Ovary (tissue), 7 donors: ENCODE measurements at regions not wholly inside any gene's neighbourhood (a gene's known extent, or its start where the extent isn't known, plus 50 kb on each side); places are given as distances from the start of the nearest gene placed in this dataset.

ENCODE experiments used
- DNase-seq, 5 donors: peaks; one replicate each; pipeline ENCODE4 v3.0.0-alpha.2; 2019 to 2020
- H3K27ac ChIP-seq, 2 donors: fragments of 200-600 bp; one replicate each; pipeline versions ENCODE4 v1.5.1 to v1.8.0; 2019 to 2022
- H3K27me3 ChIP-seq: fragments of 200-600 bp; one replicate; pipeline ENCODE4 v1.8.0; 2022
- H3K36me3 ChIP-seq: fragments of 200-600 bp; sonication (generic); one replicate; pipeline ENCODE4 v1.5.1; 2019
- H3K4me1 ChIP-seq: one replicate; pipeline ENCODE4 v1.8.1; 2013; ENCODE audit warnings: mild to moderate bottlenecking, moderate library complexity; ENCODE audit not compliant: insufficient read depth
- H3K4me3 ChIP-seq: fragments of 200-600 bp; sonication (generic); one replicate; pipeline ENCODE4 v1.5.1; 2017
- H3K9me3 ChIP-seq, 2 donors: fragments of 200-600 bp in 1 of 2; sonication (generic) in 1 of 2; one replicate each; pipeline versions ENCODE4 v1.5.1 to v1.8.1; 2013 to 2019; ENCODE audit warnings: mild to moderate bottlenecking in 1 of 2, moderate library complexity in 1 of 2
- EP300 ChIP-seq: sonication (generic); formaldehyde crosslinking; IDR thresholded peaks from one replicate; pipeline ENCODE4 v1.6.1; 2017; ENCODE audit warnings: antibody characterized with exemption
- POLR2A ChIP-seq: fragments of 450-650 bp; IDR thresholded peaks from one replicate; pipeline ENCODE4 v1.6.1; 2017; ENCODE audit warnings: antibody characterized with exemption, mild to moderate bottlenecking, moderate library complexity
- WGBS, 3 donors: extraction: QIAGEN DNeasy Blood & Tissue Kit in 1 of 3; methylation state at CpG; one replicate each; pipeline versions ENCODE4 v1.1.5 to v1.1.7; 2013 to 2017; 5-methylcytosine and 5-hydroxymethylcytosine counted together
- intact Hi-C, 4 donors: fragments of 100-400 bp; cut with DNase I; formaldehyde crosslinking; loops; one replicate each; pipeline versions ENCODE4 v1.11.0 to v1.15.1; 2022 to 2023
- TF ChIP-seq, protein P1 (sequence below), 3 donors: fragments of 450-650 bp in 2 of 3; fragments of 200-600 bp in 1 of 3; IDR thresholded peaks; one replicate each; pipeline versions ENCODE4 v1.5.1 to v1.8.0; 2016 to 2022; ENCODE audit warnings: antibody characterized with exemption in 3 of 3, mild to moderate bottlenecking in 1 of 3
- donor health status: DM: no; HTN: no; CAD: no; lungs with moderate emphysema.
- donor health status: DM: no; HTN: no; CAD: no.
- donor health status: Bipolar disorder and iron deficiency.
- donor health status: DM: no; HTN: no; CAD: no.
- donor health status: DM: yes; HTN: yes; CAD: no.

DNA sequence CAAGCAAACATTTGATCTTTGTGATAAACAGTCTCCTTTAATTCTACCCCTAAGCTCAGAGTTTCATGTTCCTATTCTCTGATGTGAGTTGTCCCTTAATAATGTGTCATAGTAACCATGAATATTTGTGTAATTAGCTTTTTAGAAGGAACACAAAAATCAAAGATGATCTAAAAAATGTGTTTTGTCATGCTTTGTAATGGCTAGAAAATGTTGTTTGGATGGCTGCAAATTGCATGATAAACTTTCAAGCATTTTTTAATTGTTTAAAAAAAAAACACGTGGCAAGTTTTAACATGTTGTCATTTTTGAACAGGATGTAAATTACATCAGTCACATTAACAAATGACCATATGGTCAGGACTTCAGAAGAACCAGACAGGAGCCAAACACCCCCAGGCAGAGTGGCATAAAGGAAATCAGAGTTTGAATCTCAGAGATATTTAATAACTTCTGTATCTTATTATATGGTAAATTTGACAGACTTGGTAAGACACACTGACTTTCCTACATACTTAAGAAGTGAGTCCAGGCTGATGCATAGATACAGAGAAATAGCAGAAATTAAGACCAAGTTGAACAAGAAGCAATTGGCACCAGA, 223.9 kb upstream of the VEGFC start:
- no peaks in the 10 kb centered on the region for H3K36me3 ChIP-seq
- 18 to 26% (median 21%) methylated on average over 1 of the region's 1 CpG for WGBS, 3 donors
- no peak overlapping the region for H3K27ac ChIP-seq
- no peak overlapping the region for H3K4me3 ChIP-seq
- H3K9me3 ChIP-seq = no peaks in the 10 kb centered on the region
- intact Hi-C loops = no loop called here
- TF ChIP-seq POLR2A (no peak), EP300 (no peak)
- TF ChIP-seq, protein P1, sequence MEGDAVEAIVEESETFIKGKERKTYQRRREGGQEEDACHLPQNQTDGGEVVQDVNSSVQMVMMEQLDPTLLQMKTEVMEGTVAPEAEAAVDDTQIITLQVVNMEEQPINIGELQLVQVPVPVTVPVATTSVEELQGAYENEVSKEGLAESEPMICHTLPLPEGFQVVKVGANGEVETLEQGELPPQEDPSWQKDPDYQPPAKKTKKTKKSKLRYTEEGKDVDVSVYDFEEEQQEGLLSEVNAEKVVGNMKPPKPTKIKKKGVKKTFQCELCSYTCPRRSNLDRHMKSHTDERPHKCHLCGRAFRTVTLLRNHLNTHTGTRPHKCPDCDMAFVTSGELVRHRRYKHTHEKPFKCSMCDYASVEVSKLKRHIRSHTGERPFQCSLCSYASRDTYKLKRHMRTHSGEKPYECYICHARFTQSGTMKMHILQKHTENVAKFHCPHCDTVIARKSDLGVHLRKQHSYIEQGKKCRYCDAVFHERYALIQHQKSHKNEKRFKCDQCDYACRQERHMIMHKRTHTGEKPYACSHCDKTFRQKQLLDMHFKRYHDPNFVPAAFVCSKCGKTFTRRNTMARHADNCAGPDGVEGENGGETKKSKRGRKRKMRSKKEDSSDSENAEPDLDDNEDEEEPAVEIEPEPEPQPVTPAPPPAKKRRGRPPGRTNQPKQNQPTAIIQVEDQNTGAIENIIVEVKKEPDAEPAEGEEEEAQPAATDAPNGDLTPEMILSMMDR (IDR thresholded peaks at IDR 0.05) = no peak
- H3K4me1 ChIP-seq = no peaks in the 10 kb centered on the region
- DNase-seq = no peak
- no peaks in the 10 kb centered on the region for H3K27me3 ChIP-seq

DNA sequence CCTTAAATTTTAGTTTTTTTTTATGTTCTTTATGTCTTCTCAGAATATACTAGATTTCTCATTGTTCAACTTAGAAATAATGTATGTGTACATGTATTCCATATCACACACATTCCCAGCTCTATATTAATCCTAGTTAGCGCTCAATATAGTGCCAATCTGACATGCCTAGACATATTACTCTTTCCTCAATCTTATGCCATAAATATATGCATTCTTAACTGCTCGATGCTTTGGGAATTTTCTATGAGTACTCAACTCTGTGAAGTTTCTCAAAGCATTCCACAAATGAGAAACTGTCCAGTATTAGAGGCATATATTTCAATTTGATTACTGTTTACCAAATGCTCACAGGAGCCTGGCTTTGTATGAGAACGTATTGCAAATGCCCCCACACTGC, 231.2 kb upstream of the VEGFC start:
- WGBS, 3 donors = 73 to 79% (median 77%) methylated on average over 3 of the region's 3 CpGs
- Histone ChIP-seq H3K27ac (no peak overlapping the region), H3K27me3 (no peaks in the 10 kb centered on the region), H3K4me1 (no peaks in the 10 kb centered on the region), H3K4me3 (no peak overlapping the region), H3K36me3 (no peaks in the 10 kb centered on the region), H3K9me3 (no peaks in the 10 kb centered on the region)
- TF ChIP-seq EP300 (no peak), POLR2A (no peak)
- TF ChIP-seq, protein P1 (IDR thresholded peaks at IDR 0.05) = no peak
- intact Hi-C loops = no loop called here
- DNase-seq = no peak

DNA sequence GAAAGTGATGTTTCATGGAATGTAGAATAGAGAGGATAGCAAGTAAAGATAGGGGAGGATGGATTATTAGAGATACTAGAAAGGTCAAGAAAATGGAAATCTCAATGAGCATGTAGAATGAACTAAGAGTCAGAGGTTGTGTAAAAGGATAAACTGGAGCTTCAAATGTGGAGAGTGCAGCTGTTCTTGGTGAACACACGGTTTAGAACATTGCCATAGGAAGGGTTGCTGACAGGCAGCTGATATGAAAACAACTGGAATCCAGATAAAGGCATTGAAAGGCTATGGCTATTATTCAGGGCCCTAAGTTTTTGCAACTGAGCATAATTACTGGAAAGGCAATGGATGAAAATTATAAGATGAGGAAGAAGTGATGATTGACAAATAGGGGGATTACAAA, 239.6 kb upstream of the VEGFC start:
- 62 to 81% (median 80%) methylated on average over 1 of the region's 1 CpG for WGBS, 3 donors
- no peak overlapping the region for H3K4me3 ChIP-seq

DNA sequence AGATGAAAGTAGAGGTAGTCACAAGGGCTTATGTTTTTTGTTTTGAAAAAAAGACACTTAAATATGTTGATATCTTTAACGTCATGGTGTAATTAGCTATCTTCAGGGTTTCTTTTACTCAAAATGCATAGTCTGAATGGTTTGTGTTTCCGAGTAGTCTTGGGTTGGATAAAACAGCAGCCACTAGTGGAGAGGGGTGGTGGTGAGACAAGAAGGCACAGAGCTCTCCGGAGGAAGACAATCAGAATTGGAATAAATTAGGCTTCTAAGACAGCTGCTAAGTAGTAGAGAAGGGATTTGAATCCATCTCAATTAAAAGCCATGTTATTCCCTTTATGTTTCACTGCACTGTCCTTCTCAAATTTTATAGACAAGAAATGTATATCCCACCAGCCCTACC, 240.4 kb upstream of the VEGFC start:
- Histone ChIP-seq H3K27ac (no peak overlapping the region), H3K9me3 (no peaks in the 10 kb centered on the region), H3K36me3 (no peaks in the 10 kb centered on the region), H3K27me3 (no peaks in the 10 kb centered on the region), H3K4me1 (no peaks in the 10 kb centered on the region), H3K4me3 (no peak overlapping the region)
- TF ChIP-seq EP300 (no peak), POLR2A (no peak)
- TF ChIP-seq, protein P1 (IDR thresholded peaks at IDR 0.05) = no peak
- 75 to 88% (median 85%) methylated on average over 3 of the region's 3 CpGs for WGBS, 3 donors
- no peak for DNase-seq
- intact Hi-C loops = no loop called here

More for the DNA sequence above, 239.6 kb upstream of the VEGFC start:
- no peak overlapping the region for H3K27ac ChIP-seq
- no peaks in the 10 kb centered on the region for H3K36me3 ChIP-seq
- no peaks in the 10 kb centered on the region for H3K4me1 ChIP-seq
- DNase-seq = no peak
- TF ChIP-seq POLR2A = no peak
- TF ChIP-seq, protein P1 (IDR thresholded peaks at IDR 0.05) = no peak
- TF ChIP-seq EP300 = no peak
- intact Hi-C loops = no loop called here
- H3K9me3 ChIP-seq = no peaks in the 10 kb centered on the region
- H3K27me3 ChIP-seq = no peaks in the 10 kb centered on the region
